Putamen (tissue), 1 donor: ENCODE measurements at regions not wholly inside any gene's neighbourhood (a gene's known extent, or its start where the extent isn't known, plus 50 kb on each side); places are given as distances from the start of the nearest gene placed in this dataset.

Experiments used
- DNase-seq: peaks from one replicate; pipeline ENCODE4 v3.0.0-alpha.2; 2016; ENCODE audit warnings: low spot score

GRCh38 chr10:4109469-4109868, 324.5 kb upstream of the KLF6 start:
- no peak for DNase-seq

GRCh38 chr10:4108693-4109092, 323.7 kb upstream of the KLF6 start:
- DNase-seq = no peak

- no peak for DNase-seq
Measured at GRCh38 chr10:4107285-4107851, 322.4 kb upstream of the KLF6 start.

GRCh38 chr10:4103603-4104002, 318.6 kb upstream of the KLF6 start:
- no peak for DNase-seq

GRCh38 chr10:4102802-4103344, 317.9 kb upstream of the KLF6 start:
- no peak for DNase-seq

GRCh38 chr10:4101918-4102654, 317.1 kb upstream of the KLF6 start:
- DNase-seq = no peak

GRCh38 chr10:4100380-4100779, 315.4 kb upstream of the KLF6 start:
- no peak for DNase-seq

GRCh38 chr10:4099202-4099601, 314.2 kb upstream of the KLF6 start:
- DNase-seq = no peak

- DNase-seq = no peak
Measured at GRCh38 chr10:4095166-4095917, 310.3 kb upstream of the KLF6 start.

GRCh38 chr10:4094751-4095150, 309.7 kb upstream of the KLF6 start:
- DNase-seq = no peak

- DNase-seq = no peak
Measured at GRCh38 chr10:4093438-4093837, 308.4 kb upstream of the KLF6 start.

GRCh38 chr10:4088354-4089066, 303.5 kb upstream of the KLF6 start:
- no peak for DNase-seq

- no peak for DNase-seq
Measured at GRCh38 chr10:4086131-4086898, 301.3 kb upstream of the KLF6 start.

GRCh38 chr10:4083509-4084003, 298.5 kb upstream of the KLF6 start:
- DNase-seq = no peak

GRCh38 chr10:4082861-4083260, 297.9 kb upstream of the KLF6 start:
- no peak for DNase-seq

- no peak for DNase-seq
Measured at GRCh38 chr10:4081685-4082111, 296.7 kb upstream of the KLF6 start.

- no peak for DNase-seq
Measured at GRCh38 chr10:4080225-4080805, 295.3 kb upstream of the KLF6 start.

GRCh38 chr10:4079803-4080202, 294.8 kb upstream of the KLF6 start:
- no peak for DNase-seq

GRCh38 chr10:4077804-4078203, 292.8 kb upstream of the KLF6 start:
- no peak for DNase-seq

GRCh38 chr10:4076983-4077382, 292.0 kb upstream of the KLF6 start:
- DNase-seq = no peak

GRCh38 chr10:4075443-4075842, 290.4 kb upstream of the KLF6 start:
- no peak for DNase-seq
